HG02678 (cell line): ENCODE measurements at regions not wholly inside any gene's neighbourhood (a gene's known extent, or its start where the extent isn't known, plus 50 kb on each side); places are given as distances from the start of the nearest gene placed in this dataset.
A peak's percentile ranks its signal among the peaks of the same experiment; 100 is the strongest.

Source experiments
- ATAC-seq: cut with Tn5 transposase; IDR thresholded peaks from one replicate; pipeline ENCODE4 v1.9.1; 2021; ENCODE audit warnings: mild to moderate bottlenecking, moderate library complexity; ENCODE audit not compliant: unreplicated experiment

DNA sequence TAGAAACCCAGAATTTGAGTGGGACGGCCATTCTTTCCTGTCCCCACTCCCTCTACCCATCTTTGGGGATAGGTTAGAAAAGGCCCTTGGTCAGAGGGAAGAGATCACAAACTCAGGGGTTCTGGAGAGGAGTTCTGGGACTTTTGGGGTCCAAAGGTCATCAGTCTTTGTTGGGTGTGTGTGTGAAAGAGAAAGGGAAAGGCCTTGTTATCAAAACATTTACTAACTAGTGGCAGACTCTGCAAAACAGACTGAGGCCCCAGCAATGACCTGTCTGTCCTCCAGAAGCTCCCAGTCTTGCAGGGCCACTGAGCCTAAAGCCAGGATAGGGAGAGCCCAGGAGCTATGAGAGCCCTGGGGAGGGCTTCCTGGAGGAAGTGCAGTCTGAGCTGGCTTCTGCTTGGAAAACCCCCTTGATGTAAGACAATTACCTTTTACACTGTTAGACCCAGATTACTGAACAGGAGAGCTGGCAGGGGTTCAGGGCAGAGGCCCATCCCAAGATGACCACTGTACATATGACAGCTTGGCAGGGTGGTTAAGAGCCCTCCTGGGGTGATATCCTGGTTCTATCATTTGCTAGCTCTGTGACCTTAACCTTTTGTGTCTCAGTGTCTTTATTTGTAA is 429.1 kb upstream of the CCDC196 start:
- no peak for ATAC-seq

DNA sequence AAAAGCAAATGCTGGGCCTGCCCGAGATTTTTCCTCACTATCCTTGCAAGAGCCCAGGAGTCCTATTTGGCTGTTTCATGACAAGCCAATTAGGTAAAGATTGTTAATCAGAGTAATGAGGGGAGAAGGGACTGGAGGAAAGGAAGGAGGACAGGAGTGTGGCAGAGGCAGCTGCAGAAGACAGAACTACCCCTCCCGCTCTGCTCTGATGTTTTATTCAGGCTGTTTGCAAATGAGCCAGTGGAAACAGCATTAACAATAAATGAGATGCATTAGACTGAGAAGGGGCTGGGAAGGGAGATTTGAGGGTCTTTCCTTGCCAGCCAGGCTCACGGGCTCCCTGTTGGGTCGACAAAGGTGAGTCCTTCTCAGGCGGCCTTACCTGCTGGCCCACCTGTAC is 421.0 kb upstream of the CCDC196 start:
- no peak for ATAC-seq

GRCh38 chr14:66066981-66067776 is 419.0 kb upstream of the CCDC196 start:
- no peak for ATAC-seq

GRCh38 chr14:66069036-66069435 is 417.1 kb upstream of the CCDC196 start:
- ATAC-seq: no peak

DNA sequence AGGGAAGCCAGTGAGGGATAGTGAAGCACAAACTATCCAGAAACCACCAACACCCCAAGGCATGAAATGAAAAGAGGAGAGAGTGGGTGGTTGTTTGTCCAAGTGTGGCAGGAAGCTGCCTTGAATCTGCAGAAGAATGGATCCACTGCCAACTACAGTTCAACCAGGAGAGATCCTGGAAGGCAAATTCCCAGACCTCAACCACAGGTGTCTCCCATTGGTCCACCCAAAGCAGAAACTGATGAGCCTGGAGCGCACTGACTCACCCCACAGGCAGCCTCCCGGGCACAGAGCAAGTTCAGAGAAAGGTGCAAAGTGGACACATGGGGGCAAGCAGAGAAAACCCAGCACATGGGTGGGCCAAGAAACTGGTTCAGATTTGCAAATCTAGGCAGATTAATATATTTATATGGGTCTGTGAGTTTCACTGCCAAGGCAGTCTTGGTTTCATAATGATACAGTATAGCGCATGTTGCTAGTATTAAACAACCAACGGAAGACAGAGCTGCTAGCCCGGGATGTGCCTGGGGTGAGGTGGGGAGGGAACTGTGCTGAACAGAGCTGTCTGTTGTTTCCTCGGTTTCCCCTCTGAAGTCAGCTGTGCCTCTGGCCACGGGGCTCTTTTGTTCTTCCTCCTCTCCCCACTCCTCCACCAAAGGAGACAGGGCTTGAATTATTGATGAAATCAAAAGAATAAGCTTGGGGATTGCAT is 416.2 kb upstream of the CCDC196 start:
- no peak for ATAC-seq

DNA sequence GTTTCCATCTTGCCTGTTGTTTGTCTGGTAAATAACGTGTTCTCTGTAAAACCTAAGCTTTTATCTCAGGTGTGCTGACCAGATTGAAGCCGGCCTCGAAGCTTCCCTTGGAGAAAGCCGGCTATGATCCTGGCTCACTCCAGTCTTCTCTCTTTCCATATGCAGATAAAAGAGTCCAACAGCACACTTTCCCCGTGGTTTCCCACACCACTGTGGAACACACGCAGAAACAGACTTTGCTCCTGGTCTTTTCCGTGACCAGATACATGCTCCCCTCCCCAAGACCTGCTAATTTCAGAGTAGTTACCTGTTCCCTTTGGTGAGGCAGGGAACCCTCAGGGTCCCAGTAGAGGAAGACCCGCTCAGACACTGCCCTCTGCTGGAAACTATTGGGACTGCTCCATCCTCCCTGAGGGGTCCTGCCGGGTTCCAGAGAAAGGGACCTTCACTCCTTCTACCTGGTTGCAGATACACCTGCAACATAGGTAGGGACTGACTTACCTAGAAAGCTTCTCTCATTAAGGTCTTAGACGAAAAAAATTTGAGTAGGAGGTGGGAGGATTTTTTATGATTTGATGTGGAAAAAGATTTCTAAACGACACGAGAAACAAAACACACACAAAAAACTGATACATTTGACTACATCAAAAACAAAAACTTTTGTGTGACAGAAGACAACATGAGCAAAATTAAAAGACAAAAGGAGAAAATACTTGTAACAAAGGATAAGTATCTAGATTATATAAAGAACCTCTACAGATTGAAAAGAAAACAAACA is 415.4 kb upstream of the CCDC196 start:
- peak; percentile 61 for ATAC-seq

GRCh38 chr14:66072190-66073084 is 413.7 kb upstream of the CCDC196 start:
- no peak for ATAC-seq

DNA sequence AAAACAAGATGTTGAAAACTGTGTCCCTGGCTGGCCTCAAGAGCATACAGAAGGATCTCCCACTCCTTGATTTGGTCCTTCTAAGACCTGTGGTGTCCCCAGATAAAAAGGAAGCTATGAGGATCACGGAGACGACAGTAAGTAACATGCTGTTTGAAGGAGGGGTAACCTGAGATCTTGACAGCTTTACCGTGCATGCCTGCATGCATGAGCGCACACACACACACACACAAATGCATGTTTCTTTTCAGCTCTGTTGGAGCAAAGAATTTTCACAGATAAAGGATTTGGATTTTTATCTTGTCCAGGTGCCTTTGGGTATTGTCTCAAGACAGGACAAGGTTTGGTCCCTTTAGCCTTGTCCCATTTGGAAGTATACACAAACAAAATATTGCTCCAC is 411.6 kb upstream of the CCDC196 start:
- no peak for ATAC-seq

DNA sequence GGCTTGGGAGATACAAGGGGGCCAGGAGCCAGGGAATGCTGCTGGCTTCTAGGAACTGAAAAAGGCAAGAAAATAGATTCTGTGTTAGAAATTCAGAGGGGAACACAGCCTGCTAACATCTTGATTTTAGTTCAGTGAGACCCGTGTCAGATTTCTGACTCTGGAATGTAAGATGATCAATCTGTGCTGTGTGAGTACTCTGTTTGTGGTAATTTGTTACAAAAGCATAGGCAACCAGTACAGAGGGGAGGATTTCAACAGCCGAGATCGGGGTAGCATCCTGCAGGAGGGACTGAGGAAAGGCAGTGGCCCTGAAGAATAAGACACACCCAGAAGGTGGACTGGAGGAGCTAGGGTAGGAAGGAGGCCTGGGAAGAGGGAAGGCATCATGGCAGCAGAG is 410.0 kb upstream of the CCDC196 start:
- ATAC-seq: no peak

DNA sequence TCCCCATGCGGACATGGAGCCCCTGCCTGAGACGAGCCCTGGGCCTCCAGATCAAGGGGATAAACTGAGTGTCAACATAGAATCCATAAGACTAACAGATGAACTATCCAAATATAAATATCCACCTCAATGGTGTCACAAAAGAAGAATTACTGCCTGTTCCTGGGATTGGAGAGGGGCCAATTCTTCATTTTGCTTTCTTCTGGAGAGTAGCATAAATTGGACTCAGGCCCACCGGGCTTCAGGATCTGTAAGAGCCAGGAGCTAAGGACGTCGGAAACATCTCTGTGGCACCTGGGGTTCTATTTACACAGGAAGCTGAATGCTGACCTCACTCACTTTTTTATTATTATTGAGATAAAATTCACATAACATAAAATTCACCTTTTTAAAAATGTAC is 408.2 kb upstream of the CCDC196 start:
- no peak for ATAC-seq

DNA sequence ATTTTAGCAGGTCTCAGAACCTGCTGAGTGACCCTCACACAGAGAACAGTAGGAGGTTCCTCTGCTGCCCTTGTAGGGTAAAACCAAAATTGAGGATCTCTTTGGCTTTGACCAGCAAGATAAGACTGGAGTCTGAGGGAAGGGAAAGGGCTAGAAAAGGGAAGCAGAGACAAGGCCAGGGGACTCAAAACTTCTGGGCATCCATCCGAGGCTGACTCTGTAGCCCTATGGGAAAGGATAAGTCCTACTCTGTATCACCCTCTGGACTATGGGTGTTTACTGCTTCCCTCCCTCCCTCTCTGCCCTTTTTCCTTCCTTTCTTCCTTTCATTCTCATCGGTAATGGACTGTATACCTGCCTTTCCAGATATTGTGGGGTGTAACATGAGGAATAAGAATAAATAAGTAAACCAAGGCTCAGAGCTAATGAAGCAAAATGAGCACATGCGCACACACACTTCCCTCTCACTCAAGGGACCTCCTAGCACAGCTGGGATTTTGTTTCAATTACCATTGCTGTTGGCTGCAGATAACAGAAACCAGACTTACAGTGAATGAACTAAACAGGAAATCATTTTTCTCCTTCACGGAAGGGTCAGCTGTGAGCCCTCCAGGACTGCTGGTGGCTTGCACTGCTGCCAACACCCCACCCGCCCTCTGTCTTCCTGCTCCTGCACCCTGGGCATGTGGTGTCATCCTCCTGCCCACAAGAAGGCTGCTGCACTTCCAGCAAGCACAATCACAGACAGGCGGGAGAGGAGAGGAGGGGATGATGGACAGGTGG is 404.4 kb upstream of the CCDC196 start:
- ATAC-seq: no peak

DNA sequence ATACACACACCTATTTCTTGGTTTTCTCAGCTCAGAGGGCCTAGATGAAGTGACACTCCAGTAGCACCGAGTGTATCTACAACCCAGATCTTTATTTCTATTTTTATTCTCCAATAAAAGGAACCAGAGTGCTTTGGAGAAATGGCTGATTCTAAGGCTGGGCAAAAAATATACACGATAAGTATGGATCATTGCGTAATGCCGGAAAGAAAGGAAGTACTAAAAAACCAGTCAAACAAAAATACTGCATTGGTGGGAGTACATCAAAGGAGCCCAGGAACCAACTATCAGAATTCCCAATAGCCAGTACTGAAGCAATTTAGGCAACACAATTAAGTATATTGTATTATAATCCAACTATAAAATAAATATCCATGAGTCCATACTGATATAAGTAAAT is 400.9 kb upstream of the CCDC196 start:
- no peak for ATAC-seq

- ATAC-seq: no peak
These were observed 400.5 kb upstream of the CCDC196 start for GRCh38 chr14:66085665-66086064.

DNA sequence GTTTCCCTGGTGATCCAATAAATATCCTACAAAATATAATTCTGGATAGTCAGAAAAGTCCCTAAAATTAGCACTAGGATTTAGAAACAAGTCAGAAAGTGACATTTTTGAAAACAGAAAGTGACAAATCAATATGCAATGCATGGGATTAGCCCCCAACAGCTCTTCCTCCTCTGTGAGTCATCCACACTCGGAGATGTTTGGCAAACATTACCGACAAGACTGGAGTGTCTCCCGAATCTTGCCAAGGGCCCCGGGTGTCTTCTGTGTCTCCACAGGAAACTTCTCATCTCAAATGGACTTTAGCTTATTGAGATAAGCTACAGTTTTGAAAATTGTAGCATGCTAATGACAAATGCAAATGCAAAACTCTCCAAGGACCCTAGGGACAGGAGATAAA is 398.9 kb upstream of the CCDC196 start:
- no peak for ATAC-seq

GRCh38 chr14:66088656-66089055 is 397.5 kb upstream of the CCDC196 start:
- ATAC-seq: no peak

DNA sequence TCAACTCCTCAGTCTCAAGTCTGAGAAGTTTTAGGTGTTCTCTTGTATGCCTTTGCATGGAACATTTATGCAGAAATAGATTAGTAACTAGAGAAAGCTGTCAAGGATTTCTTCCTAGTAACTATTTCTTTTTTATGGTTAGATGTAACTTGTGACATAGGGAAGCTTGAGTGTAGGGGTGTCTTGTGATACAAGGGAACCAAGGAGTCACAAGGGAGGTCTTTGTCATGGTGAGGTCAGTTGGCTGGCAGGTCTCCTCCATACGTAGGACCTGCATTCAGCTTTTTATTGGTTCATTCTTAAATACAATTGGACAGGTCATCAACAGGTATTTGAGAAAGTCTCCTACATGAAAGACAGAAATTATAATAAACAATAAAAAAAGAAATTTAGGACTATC is 394.0 kb upstream of the CCDC196 start:
- ATAC-seq: no peak

- ATAC-seq: no peak
These were observed 393.4 kb upstream of the CCDC196 start for GRCh38 chr14:66092748-66093147.

DNA sequence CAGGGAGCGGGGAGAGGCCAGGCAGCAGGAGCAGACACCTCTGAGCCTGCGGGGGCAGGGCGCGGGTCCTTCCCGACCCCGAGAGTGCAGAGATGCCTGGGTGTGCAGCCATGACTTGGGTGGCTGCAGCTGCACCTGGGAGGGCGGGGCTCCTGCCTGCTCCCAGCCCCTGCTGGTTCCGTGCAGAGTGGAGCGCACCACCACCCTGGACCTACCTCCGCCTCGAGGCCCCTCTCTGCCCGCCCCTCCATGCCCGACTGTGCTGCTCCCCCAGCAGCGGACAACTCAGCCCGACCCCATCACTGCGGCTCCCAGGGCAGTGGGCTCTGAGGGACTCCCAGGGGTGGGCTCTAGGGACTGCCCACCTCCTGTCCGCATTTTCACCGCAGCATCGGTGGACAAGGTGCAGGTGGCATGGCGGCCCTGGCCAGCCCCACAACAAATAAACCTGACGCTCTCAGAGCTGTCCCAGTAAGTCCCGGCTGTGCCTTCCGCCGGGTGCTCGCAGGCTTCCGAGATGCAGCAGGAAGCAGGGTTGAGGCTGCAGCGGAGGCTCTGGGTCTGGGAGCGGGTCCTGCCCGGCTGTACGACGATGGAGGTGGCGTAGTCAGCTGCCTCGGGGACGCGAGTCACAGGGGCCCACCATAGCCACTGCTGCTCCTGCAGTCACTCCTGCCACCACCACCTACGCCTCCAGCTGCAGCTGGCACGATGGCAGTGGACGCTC is 392.0 kb upstream of the CCDC196 start:
- no peak for ATAC-seq

GRCh38 chr14:66099451-66099850 is 386.7 kb upstream of the CCDC196 start:
- ATAC-seq: no peak
